HuH-7.5 (cell line): ENCODE measurements at regions not wholly inside any gene's neighbourhood (a gene's known extent, or its start where the extent isn't known, plus 50 kb on each side); places are given as distances from the start of the nearest gene placed in this dataset.
"Not testable (repeated sequence)": the region's sequence is repeated elsewhere in the genome, so short reads cannot be mapped to it uniquely, and the experiment has no call there.

Source experiments
- DNase-seq: peaks from one replicate; pipeline ENCODE4 v3.0.0; 2011; ENCODE audit warnings: low spot score

- not testable (repeated sequence) for DNase-seq
These were observed 64.0 kb upstream of the PLEKHM1 start for GRCh38 chr17:45554479-45554878.

GRCh38 chr17:45558821-45559220 is 68.3 kb upstream of the PLEKHM1 start:
- not testable (repeated sequence) for DNase-seq

DNA sequence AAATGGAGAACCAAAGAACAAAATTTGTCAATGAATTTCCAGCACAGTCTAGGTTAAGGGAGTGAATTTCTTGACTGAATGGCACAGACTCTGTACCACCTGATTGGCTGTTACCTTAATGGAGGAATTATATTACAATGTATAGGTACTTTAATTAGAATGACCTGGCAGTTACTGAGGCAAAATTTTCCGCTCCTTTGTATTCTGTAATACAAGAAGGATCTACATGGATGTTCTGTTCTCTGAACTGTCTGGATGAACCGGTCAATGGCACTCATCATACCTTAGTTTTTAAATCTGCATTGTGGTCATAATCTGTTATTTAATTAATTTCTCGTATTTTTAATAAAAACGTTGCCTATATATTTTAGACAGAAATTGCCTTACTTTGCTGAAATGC is 72.3 kb upstream of the PLEKHM1 start:
- DNase-seq = not testable (repeated sequence)

- not testable (repeated sequence) for DNase-seq
These were observed 72.8 kb upstream of the PLEKHM1 start for GRCh38 chr17:45563283-45563682.

- DNase-seq = not testable (repeated sequence)
These were observed 77.8 kb upstream of the PLEKHM1 start for GRCh38 chr17:45568275-45568674.

- not testable (repeated sequence) for DNase-seq
These were observed 82.8 kb upstream of the PLEKHM1 start for GRCh38 chr17:45573326-45573725.

DNA sequence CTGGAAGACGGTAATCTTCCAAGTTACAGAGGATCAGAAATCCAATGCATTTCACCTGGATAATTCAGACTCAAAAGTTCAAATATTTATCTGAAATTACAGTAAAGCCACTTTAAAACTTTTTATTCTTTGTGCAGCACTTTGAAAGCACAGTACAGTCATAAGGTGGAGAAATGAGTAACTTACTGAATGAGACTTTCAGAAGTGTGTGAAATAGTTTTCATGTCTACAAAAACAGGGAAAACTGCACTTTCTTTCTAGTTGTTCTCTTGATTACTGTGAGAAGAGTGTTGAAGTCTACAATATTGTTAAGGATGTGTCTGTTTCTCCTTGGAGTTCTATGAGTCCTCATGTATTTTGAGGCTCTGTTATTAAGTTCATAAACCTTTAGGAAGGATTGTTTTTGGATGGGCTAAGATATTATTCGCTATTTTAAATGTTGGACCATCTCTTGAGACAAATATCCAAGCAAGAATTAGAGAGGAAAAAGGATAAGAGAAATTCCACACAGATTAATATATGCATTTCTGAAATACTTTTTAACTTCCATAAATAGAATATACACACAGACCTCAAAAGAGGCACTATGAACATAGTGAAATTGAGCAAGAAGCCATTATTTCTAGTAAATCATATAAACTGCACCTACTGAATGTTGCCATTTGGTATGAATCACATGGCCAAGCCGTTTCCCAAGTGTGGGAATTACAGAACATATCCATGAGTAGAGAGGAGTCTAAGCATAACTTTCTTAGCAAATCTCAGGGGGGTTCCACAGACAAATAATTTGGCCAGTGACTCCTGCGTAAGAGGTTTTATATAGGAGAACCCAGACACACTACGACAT is 83.6 kb upstream of the PLEKHM1 start:
- no peak for DNase-seq

- no peak for DNase-seq
These were observed 84.8 kb upstream of the PLEKHM1 start for GRCh38 chr17:45575126-45575885.

GRCh38 chr17:45576527-45577307 is 86.2 kb upstream of the PLEKHM1 start:
- not testable (repeated sequence) for DNase-seq

DNA sequence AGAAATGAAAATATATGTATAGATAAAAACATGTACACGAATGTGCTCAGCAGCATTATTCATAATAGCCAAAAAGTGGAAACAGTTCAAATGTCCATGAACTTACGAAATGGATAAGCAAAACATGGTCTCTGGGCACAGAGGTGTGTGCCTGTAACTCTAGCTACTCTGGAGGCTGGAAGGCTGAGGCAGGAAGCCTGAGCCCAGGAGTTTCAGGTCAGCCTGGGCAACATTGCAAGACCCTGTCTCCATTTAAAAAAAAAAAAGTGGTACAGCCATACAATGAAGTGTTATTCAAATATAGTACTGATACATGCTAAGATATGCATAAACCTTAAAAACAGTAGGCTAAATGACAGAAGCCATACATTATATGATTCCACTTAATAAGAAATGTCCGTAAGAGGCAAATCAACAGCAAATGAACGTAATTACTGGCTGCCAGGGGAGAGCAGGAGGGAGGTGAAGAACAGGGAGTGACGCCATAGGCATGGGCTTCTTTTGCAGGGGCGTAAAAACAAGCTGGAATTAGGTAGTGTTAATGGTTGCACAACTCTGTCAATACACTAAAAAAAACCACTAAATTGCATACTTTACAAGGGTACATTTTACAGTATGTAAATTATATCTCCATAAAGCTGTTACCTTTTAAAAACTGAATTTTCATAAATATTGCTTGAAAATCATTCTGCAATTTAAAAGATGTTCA is 87.2 kb upstream of the PLEKHM1 start:
- DNase-seq = no peak

DNA sequence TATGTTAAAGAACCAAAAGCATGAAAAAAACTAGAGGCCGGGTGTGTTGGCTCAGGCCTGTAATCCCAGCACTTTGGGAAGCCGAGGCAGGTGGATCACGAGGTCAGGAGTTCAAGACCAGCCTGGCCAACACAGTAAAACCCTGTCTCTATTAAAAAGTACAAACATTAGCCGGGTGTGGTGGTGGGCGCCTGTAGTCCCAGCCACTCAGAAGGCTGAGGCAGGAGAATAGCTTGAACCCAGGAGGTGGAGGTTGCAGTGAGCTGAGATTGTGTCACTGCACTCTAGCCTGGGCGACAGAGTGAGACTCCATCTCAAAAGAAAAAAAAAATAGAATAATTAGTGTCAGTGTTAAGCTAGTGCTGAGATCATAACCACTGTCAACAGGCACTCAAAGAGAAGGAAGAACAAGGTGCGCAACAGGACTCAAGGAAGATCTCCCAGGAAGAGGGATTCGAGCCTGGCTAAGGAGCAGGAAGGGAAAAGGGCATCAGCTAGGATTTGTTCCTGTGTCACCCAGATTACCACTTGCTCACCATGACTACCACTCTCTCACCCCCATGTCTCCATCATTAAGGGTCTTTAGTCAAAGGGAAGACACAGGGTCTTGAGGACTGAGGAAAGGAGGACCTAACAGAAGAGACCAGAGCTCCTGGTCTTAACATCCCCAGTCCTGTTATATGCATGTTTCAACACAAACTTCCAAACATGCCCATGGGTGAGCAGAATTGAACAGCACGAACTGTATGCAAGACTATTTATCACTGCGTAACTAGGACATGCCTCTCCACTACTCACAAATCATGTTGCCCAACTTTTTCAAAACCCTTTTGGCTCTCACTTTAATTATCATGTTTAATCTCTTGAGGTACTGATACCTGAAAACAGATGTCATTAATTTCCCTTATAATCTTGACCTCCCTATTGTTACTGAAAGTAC is 88.3 kb upstream of the PLEKHM1 start:
- no peak for DNase-seq

- no peak for DNase-seq
These were observed 89.3 kb upstream of the PLEKHM1 start for GRCh38 chr17:45579529-45580495.

DNA sequence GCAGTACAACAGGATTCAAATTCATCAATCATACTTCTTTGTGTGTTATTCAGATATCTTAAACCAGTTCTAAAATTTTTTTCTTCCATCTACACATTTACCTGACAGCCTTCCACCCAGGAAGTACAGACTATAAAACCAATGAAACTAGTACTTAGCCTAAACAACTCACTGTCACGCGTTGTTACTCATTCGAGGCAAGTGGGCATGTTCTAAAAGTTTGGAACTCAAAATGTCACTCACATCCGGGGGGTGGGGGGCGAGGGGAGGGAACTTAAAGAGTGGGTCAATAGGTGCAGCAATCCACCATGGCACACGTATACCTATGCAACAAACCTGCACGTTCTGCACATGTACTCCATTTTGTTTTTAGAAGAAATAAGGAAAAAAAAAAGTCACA is 90.4 kb upstream of the PLEKHM1 start:
- DNase-seq = no peak

GRCh38 chr17:45581860-45582259 is 91.3 kb upstream of the PLEKHM1 start:
- no peak for DNase-seq

- peak; percentile 36 for DNase-seq
These were observed 93.8 kb upstream of the PLEKHM1 start for GRCh38 chr17:45584092-45585036.

- peak; percentile 30 for DNase-seq
These were observed 94.7 kb upstream of the PLEKHM1 start for GRCh38 chr17:45585037-45585733.

DNA sequence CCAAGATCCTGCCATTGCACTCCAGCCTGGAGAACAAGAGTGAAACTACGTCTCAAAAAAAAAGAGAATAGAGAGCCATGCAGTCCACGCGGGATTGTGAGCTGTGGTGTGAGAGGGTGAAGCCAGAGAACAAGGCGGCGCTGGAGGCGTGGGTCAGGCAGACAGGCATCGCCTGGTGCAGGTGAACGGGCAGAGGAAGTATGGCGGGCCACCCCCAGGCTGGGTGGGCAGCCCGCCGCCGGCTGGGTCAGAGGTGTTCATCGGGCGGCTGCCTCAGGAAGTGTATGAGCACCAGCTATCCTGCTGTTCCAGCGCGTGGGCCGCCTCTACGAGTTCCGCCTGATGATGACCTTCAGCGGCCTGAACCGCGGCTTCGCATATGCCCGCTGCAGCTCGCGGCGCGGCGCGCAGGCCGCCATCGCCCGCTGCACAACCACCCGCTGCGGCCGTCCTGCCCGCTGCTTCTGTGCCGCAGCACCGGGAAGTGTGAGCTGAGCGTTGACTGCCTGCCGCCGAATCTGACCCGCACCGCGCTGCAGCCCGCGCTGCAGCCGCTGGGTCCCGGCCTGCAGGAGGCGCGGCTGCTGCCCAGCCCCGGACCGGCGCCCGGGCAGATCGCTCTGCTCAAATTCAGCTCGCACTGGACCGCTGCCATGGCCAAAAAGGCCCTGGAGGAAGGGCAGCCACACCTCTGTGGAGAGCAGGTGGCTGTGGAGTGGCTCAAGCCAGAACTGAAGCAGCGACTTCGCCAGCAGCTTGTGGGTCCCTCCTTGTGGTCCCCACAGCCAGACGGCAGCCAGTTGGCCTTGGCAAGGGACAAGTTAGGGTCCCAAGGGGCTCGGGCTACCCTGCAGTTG is 95.5 kb upstream of the PLEKHM1 start:
- not testable (repeated sequence) for DNase-seq
